ENCODE measurements at regions not wholly inside any gene's neighbourhood (a gene's known extent, or its start where the extent isn't known, plus 50 kb on each side); places are given as distances from the start of the nearest gene placed in this dataset.

DNA sequence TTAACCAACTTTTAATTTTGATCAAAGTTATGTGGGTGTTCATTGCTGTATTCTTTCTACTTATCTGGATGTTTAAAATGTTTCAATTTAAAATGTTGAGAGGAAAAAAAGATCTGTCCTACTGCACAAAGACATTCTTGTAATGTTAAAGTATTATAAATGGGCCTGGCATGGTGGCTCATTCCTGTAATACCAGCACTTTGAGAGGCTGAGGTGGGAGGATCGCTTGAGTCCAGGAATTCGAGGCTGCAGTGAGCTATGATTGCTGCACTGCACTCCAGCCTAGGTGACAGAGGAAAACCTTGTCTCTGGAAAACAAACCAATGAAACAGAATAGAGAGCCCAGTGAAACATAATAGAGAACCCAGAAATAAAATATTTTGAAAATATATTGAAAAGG is 65.5 kb upstream of the LRRC8B start:
- no peak overlapping the region for H3K4me2 ChIP-seq (ENCODE audit: insufficient read depth, low read length)
- no peak for DNase-seq (ENCODE audit: insufficient read length, low spot score, missing footprints)
- no peak overlapping the region for H3K27ac ChIP-seq (ENCODE audit: low read depth, low read length)
- H4K20me1 ChIP-seq (ENCODE audit: insufficient read depth, low read length): no peaks in the 10 kb centered on the region
- H2AFZ ChIP-seq (ENCODE audit: low read length): no peak overlapping the region
- H3K9me3 ChIP-seq (ENCODE audit: low read depth, low read length): no peaks in the 10 kb centered on the region
- H3K4me1 ChIP-seq (ENCODE audit: insufficient read depth, low read length): peaks cover 5% of the 10 kb centered on the region
- H3K36me3 ChIP-seq (ENCODE audit: insufficient read depth, low read length): no peaks in the 10 kb centered on the region
- no peak overlapping the region for H3K4me3 ChIP-seq (ENCODE audit: insufficient read depth, low read length)
- H3K27me3 ChIP-seq (ENCODE audit: insufficient read depth, low read length): no peaks in the 10 kb centered on the region
- TF ChIP-seq, protein P1, sequence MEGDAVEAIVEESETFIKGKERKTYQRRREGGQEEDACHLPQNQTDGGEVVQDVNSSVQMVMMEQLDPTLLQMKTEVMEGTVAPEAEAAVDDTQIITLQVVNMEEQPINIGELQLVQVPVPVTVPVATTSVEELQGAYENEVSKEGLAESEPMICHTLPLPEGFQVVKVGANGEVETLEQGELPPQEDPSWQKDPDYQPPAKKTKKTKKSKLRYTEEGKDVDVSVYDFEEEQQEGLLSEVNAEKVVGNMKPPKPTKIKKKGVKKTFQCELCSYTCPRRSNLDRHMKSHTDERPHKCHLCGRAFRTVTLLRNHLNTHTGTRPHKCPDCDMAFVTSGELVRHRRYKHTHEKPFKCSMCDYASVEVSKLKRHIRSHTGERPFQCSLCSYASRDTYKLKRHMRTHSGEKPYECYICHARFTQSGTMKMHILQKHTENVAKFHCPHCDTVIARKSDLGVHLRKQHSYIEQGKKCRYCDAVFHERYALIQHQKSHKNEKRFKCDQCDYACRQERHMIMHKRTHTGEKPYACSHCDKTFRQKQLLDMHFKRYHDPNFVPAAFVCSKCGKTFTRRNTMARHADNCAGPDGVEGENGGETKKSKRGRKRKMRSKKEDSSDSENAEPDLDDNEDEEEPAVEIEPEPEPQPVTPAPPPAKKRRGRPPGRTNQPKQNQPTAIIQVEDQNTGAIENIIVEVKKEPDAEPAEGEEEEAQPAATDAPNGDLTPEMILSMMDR (IDR thresholded peaks at IDR 0.05; ENCODE audit: extremely low read depth, low read depth, low read length): no peak
- H3K79me2 ChIP-seq (ENCODE audit: insufficient read depth, low read length): no peaks in the 10 kb centered on the region

DNA sequence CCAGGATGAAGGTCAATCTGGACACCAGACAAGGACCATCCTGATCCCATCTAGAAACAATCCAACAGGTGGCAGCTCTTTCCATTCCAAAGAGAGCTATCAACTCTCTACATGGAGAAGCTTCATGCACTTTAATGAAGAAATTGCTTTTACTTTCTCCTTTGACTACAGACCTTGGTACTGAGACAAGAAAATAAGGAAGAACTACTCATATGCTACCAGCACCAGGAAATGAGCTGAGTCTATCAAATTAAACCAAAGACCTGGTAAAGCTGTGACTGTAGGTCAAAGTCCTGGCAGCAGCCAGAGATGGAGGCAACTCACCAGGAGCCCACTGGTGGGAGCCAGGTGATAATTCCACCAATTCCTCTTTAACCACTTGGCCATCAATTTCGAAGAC is 64.3 kb upstream of the LRRC8B start:
- Histone ChIP-seq H3K79me2 (ENCODE audit: insufficient read depth, low read length) (no peaks in the 10 kb centered on the region), H3K27me3 (ENCODE audit: insufficient read depth, low read length) (no peaks in the 10 kb centered on the region), H3K9me3 (ENCODE audit: low read depth, low read length) (no peaks in the 10 kb centered on the region), H4K20me1 (ENCODE audit: insufficient read depth, low read length) (no peaks in the 10 kb centered on the region), H3K4me3 (ENCODE audit: insufficient read depth, low read length) (no peak overlapping the region), H2AFZ (ENCODE audit: low read length) (no peak overlapping the region), H3K4me1 (ENCODE audit: insufficient read depth, low read length) (no peaks in the 10 kb centered on the region), H3K36me3 (ENCODE audit: insufficient read depth, low read length) (no peaks in the 10 kb centered on the region), H3K4me2 (ENCODE audit: insufficient read depth, low read length) (no peak overlapping the region), H3K27ac (ENCODE audit: low read depth, low read length) (no peak overlapping the region)
- TF ChIP-seq, protein P1 (IDR thresholded peaks at IDR 0.05; ENCODE audit: extremely low read depth, low read depth, low read length): no peak
- no peak for DNase-seq (ENCODE audit: insufficient read length, low spot score, missing footprints)

DNA sequence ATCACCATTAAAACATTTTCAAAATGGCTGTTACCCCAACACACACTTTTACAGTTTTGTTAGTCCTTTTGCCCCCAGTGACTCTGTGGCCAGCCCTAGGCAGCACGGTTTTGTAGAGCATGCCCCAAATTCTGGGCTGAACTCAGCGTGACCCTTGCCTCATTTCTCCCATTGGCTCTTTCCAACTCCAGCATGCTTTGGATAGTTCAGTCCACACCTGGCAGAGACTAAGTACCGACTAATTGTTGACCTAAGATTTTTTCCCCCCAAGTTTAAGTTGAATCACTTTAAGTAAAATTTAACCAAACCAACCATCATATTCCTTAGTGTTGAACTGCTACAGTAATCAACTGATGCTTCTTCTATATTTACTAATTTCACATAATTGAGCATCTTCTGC is 62.4 kb upstream of the LRRC8B start:
- Histone ChIP-seq H2AFZ (ENCODE audit: low read length) (no peak overlapping the region), H4K20me1 (ENCODE audit: insufficient read depth, low read length) (no peaks in the 10 kb centered on the region), H3K9me3 (ENCODE audit: low read depth, low read length) (no peaks in the 10 kb centered on the region), H3K36me3 (ENCODE audit: insufficient read depth, low read length) (no peaks in the 10 kb centered on the region), H3K27ac (ENCODE audit: low read depth, low read length) (no peak overlapping the region), H3K79me2 (ENCODE audit: insufficient read depth, low read length) (no peaks in the 10 kb centered on the region), H3K4me2 (ENCODE audit: insufficient read depth, low read length) (no peak overlapping the region), H3K4me1 (ENCODE audit: insufficient read depth, low read length) (no peaks in the 10 kb centered on the region), H3K4me3 (ENCODE audit: insufficient read depth, low read length) (no peak overlapping the region), H3K27me3 (ENCODE audit: insufficient read depth, low read length) (peaks cover 5% of the 10 kb centered on the region)
- TF ChIP-seq, protein P1 (IDR thresholded peaks at IDR 0.05; ENCODE audit: extremely low read depth, low read depth, low read length): no peak
- DNase-seq (ENCODE audit: insufficient read length, low spot score, missing footprints): no peak

DNA sequence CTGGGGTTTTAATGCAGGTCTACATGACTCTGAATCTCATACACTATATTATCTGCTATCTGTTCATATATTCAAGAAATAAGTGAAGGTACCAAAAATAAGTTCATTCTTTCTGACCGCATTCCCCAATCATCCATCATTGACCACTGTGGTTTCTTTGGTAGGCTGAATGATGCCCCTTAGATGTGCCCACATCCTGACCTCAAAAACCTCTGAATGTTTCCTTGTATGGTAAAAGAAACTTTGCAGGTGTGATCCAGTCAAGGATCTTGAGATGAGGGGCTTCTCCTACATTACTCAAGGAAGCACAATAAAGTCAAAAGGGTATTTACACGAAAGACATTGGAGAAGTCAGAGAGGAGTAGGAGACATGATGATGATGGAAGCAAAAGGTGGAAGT is 60.6 kb upstream of the LRRC8B start:
- TF ChIP-seq, protein P1 (IDR thresholded peaks at IDR 0.05; ENCODE audit: extremely low read depth, low read depth, low read length): no peak
- H2AFZ ChIP-seq (ENCODE audit: low read length): no peak overlapping the region
- no peaks in the 10 kb centered on the region for H3K36me3 ChIP-seq (ENCODE audit: insufficient read depth, low read length)
- no peaks in the 10 kb centered on the region for H4K20me1 ChIP-seq (ENCODE audit: insufficient read depth, low read length)
- H3K27me3 ChIP-seq (ENCODE audit: insufficient read depth, low read length): peaks cover 5% of the 10 kb centered on the region
- no peak overlapping the region for H3K4me2 ChIP-seq (ENCODE audit: insufficient read depth, low read length)
- no peaks in the 10 kb centered on the region for H3K4me1 ChIP-seq (ENCODE audit: insufficient read depth, low read length)
- DNase-seq (ENCODE audit: insufficient read length, low spot score, missing footprints): no peak
- no peaks in the 10 kb centered on the region for H3K9me3 ChIP-seq (ENCODE audit: low read depth, low read length)
- no peak overlapping the region for H3K4me3 ChIP-seq (ENCODE audit: insufficient read depth, low read length)
- H3K27ac ChIP-seq (ENCODE audit: low read depth, low read length): no peak overlapping the region
- no peaks in the 10 kb centered on the region for H3K79me2 ChIP-seq (ENCODE audit: insufficient read depth, low read length)
